Breast epithelium (tissue), 4 donors: ENCODE measurements at regions not wholly inside any gene's neighbourhood (a gene's known extent, or its start where the extent isn't known, plus 50 kb on each side); places are given as distances from the start of the nearest gene placed in this dataset.

Experiments used
- DNase-seq, 2 donors: peaks; one replicate each; pipeline ENCODE4 v3.0.0-alpha.2; 2019; ENCODE audit warnings: low spot score in 2 of 2
- H3K27ac ChIP-seq, 2 donors: fragments of 200-600 bp; sonication (generic) in 1 of 2; one replicate each; pipeline ENCODE4 v1.5.1; 2016 to 2019; ENCODE audit warnings: mild to moderate bottlenecking in 1 of 2
- H3K27me3 ChIP-seq, 2 donors: fragments of 200-600 bp; sonication (generic) in 1 of 2; one replicate each; pipeline versions ENCODE4 v1.5.1 to v1.6.0; 2017 to 2019; ENCODE audit warnings: control low read depth in 1 of 2, mild to moderate bottlenecking in 1 of 2
- H3K36me3 ChIP-seq: fragments of 200-600 bp; one replicate; pipeline ENCODE4 v1.5.1; 2019
- H3K4me1 ChIP-seq, 2 donors: fragments of 200-600 bp; sonication (generic); one replicate each; pipeline ENCODE4 v1.5.1; 2016 to 2019; ENCODE audit warnings: control low read depth in 1 of 2
- H3K4me3 ChIP-seq, 3 donors: fragments of 200-600 bp; sonication (generic); 1 replicate in 2 of 3; 2 replicates in 1 of 3; pipeline ENCODE4 v1.5.1; 2016 to 2019; ENCODE audit warnings: mild to moderate bottlenecking in 3 of 3, moderate library complexity in 2 of 3
- H3K9me3 ChIP-seq, 2 donors: fragments of 200-600 bp; sonication (generic) in 1 of 2; one replicate each; pipeline ENCODE4 v1.5.1; 2016 to 2019; ENCODE audit warnings: control low read depth in 1 of 2
- CTCF ChIP-seq, 3 donors: fragments of 450-650 bp; IDR thresholded peaks; one replicate each; pipeline ENCODE4 v1.5.1; 2016 to 2017; ENCODE audit warnings: antibody characterized with exemption in 3 of 3, mild to moderate bottlenecking in 3 of 3, moderate library complexity in 3 of 3
- POLR2A ChIP-seq: fragments of 450-650 bp; IDR thresholded peaks from one replicate; pipeline ENCODE4 v1.6.1; 2016; ENCODE audit warnings: antibody characterized with exemption, mild to moderate bottlenecking, moderate library complexity
- POLR2AphosphoS5 ChIP-seq, 3 donors: sonication (generic); formaldehyde crosslinking; IDR thresholded peaks; one replicate each; pipeline ENCODE4 v1.6.1; 2017; ENCODE audit warnings: antibody characterized with exemption in 3 of 3
- intact Hi-C: fragments of 100-400 bp; cut with DNase I; formaldehyde crosslinking; loops from one replicate; pipeline ENCODE4 v1.15.1; 2023; ENCODE audit warnings: low total_unique reads

GRCh38 chr5:67518227-67518626, 321.6 kb upstream of the CD180 start:
- H3K4me3 ChIP-seq: no peak overlapping the region
- TF ChIP-seq CTCF (IDR thresholded peaks at IDR 0.05): no peak
- TF ChIP-seq POLR2AphosphoS5 (IDR thresholded peaks at IDR 0.05): no peak
- no peak for TF ChIP-seq POLR2A
- H3K27ac ChIP-seq: no peak overlapping the region
- no peaks in the 10 kb centered on the region for H3K27me3 ChIP-seq
- H3K9me3 ChIP-seq: no peaks in the 10 kb centered on the region
- intact Hi-C loops: no loop called here
- no peaks in the 10 kb centered on the region for H3K4me1 ChIP-seq
- no peaks in the 10 kb centered on the region for H3K36me3 ChIP-seq
- DNase-seq: no peak

- intact Hi-C loops: no loop called here
- Histone ChIP-seq H3K4me1 (no peaks in the 10 kb centered on the region), H3K36me3 (no peaks in the 10 kb centered on the region), H3K9me3 (no peaks in the 10 kb centered on the region), H3K27me3 (no peaks in the 10 kb centered on the region), H3K27ac (no peak overlapping the region), H3K4me3 (no peak overlapping the region)
- DNase-seq: no peak
- TF ChIP-seq POLR2A (no peak), POLR2AphosphoS5 (IDR thresholded peaks at IDR 0.05) (no peak), CTCF (IDR thresholded peaks at IDR 0.05) (no peak)
These were observed 320.5 kb upstream of the CD180 start for GRCh38 chr5:67516948-67517565.

GRCh38 chr5:67515762-67516161, 319.2 kb upstream of the CD180 start:
- H3K27me3 ChIP-seq: no peaks in the 10 kb centered on the region
- no peaks in the 10 kb centered on the region for H3K9me3 ChIP-seq
- H3K4me1 ChIP-seq: no peaks in the 10 kb centered on the region
- H3K27ac ChIP-seq: no peak overlapping the region
- no peak for TF ChIP-seq CTCF (IDR thresholded peaks at IDR 0.05)
- TF ChIP-seq POLR2AphosphoS5 (IDR thresholded peaks at IDR 0.05): no peak
- TF ChIP-seq POLR2A: no peak
- intact Hi-C loops: no loop called here
- DNase-seq: no peak
- H3K4me3 ChIP-seq: no peak overlapping the region
- no peaks in the 10 kb centered on the region for H3K36me3 ChIP-seq

- intact Hi-C loops: no loop called here
- no peak for TF ChIP-seq CTCF (IDR thresholded peaks at IDR 0.05)
- TF ChIP-seq POLR2A: no peak
- no peak for TF ChIP-seq POLR2AphosphoS5 (IDR thresholded peaks at IDR 0.05)
- DNase-seq: no peak
- Histone ChIP-seq H3K9me3 (no peaks in the 10 kb centered on the region), H3K4me3 (no peak overlapping the region), H3K27me3 (no peaks in the 10 kb centered on the region), H3K4me1 (no peaks in the 10 kb centered on the region), H3K36me3 (no peaks in the 10 kb centered on the region), H3K27ac (no peak overlapping the region)
These were observed 318.6 kb upstream of the CD180 start for GRCh38 chr5:67515020-67515689.

GRCh38 chr5:67512758-67513157, 316.2 kb upstream of the CD180 start:
- TF ChIP-seq POLR2AphosphoS5 (IDR thresholded peaks at IDR 0.05) (no peak), POLR2A (no peak), CTCF (IDR thresholded peaks at IDR 0.05) (no peak)
- no peaks in the 10 kb centered on the region for H3K27me3 ChIP-seq
- DNase-seq: no peak
- intact Hi-C loops: no loop called here
- no peak overlapping the region for H3K27ac ChIP-seq
- H3K36me3 ChIP-seq: no peaks in the 10 kb centered on the region
- H3K9me3 ChIP-seq: no peaks in the 10 kb centered on the region
- H3K4me1 ChIP-seq: no peaks in the 10 kb centered on the region
- no peak overlapping the region for H3K4me3 ChIP-seq
